ENCODE measurements at regions not wholly inside any gene's neighbourhood (a gene's known extent, or its start where the extent isn't known, plus 50 kb on each side); places are given as distances from the start of the nearest gene placed in this dataset.

DNA sequence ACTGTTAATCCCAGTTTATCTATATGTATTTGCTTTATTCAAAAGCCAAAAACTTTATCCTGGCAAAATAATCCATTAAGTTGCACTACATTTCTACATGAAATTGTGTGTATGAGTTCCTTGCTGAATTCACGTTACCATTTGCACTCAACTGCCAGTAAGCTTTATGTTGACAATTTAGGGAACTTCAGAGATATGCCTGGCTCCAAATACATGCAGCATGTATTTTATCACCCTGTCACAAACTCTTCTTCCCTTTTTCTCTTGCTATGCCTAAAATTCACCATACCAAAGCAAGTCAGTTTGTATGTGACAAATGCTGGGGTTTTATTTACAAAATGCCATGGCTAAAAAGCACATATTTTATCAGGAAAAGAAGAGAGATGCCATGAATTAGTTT is 157.6 kb upstream of the CDH2 start:
- Histone ChIP-seq H3K4me2 (no peak overlapping the region), H3K4me3 (IDR thresholded peaks at IDR 0.05; ENCODE audit: insufficient read depth, low read depth, low read length) (no peak overlapping the region), H3K36me3 (ENCODE audit: insufficient read depth) (no peaks in the 10 kb centered on the region), H3K79me2 (ENCODE audit: insufficient read depth, low read depth) (no peaks in the 10 kb centered on the region), H3K9ac (no peak overlapping the region), H3K27me3 (ENCODE audit: insufficient read depth, low read depth) (no peaks in the 10 kb centered on the region), H3K4me1 (ENCODE audit: low read depth, poor library complexity, severe bottlenecking) (no peaks in the 10 kb centered on the region), H2AFZ (ENCODE audit: low read depth) (no peak overlapping the region), H3K27ac (no peak overlapping the region), H4K20me1 (ENCODE audit: insufficient read depth) (no peaks in the 10 kb centered on the region)
- TF ChIP-seq, protein P1, sequence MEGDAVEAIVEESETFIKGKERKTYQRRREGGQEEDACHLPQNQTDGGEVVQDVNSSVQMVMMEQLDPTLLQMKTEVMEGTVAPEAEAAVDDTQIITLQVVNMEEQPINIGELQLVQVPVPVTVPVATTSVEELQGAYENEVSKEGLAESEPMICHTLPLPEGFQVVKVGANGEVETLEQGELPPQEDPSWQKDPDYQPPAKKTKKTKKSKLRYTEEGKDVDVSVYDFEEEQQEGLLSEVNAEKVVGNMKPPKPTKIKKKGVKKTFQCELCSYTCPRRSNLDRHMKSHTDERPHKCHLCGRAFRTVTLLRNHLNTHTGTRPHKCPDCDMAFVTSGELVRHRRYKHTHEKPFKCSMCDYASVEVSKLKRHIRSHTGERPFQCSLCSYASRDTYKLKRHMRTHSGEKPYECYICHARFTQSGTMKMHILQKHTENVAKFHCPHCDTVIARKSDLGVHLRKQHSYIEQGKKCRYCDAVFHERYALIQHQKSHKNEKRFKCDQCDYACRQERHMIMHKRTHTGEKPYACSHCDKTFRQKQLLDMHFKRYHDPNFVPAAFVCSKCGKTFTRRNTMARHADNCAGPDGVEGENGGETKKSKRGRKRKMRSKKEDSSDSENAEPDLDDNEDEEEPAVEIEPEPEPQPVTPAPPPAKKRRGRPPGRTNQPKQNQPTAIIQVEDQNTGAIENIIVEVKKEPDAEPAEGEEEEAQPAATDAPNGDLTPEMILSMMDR (conservative IDR thresholded peaks at IDR 0.05; ENCODE audit: low read depth, low read length), result no peak

DNA sequence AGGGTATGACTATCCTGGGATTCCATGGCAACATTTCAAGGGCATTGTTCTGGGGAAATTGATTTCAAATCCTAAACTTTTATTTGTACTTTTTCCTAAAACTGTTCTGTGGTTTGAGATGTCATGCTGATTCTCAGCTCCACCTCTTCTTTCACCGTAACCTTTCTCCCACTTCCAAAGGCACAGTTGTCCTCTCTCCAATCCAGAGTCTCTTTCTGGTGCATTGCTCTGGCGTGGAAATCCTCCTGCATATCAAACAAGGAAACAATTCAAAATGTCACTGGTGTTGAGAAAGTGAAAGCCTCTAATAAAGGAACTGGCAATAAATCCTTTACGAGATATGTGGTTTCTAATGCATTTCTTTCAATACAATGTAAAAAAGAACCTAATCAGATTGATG is 155.1 kb upstream of the CDH2 start:
- H2AFZ ChIP-seq (ENCODE audit: low read depth), result no peak overlapping the region
- no peak overlapping the region for H3K4me3 ChIP-seq (IDR thresholded peaks at IDR 0.05; ENCODE audit: insufficient read depth, low read depth, low read length)
- TF ChIP-seq, protein P1 (conservative IDR thresholded peaks at IDR 0.05; ENCODE audit: low read depth, low read length), result no peak
- H3K27me3 ChIP-seq (ENCODE audit: insufficient read depth, low read depth), result no peaks in the 10 kb centered on the region
- no peaks in the 10 kb centered on the region for H3K4me1 ChIP-seq (ENCODE audit: low read depth, poor library complexity, severe bottlenecking)
- no peaks in the 10 kb centered on the region for H3K36me3 ChIP-seq (ENCODE audit: insufficient read depth)
- no peak overlapping the region for H3K9ac ChIP-seq
- no peaks in the 10 kb centered on the region for H3K79me2 ChIP-seq (ENCODE audit: insufficient read depth, low read depth)
- H3K4me2 ChIP-seq, result no peak overlapping the region
- H4K20me1 ChIP-seq (ENCODE audit: insufficient read depth), result no peaks in the 10 kb centered on the region
- no peak overlapping the region for H3K27ac ChIP-seq

- Histone ChIP-seq H3K9ac (no peak overlapping the region), H3K27ac (no peak overlapping the region), H2AFZ (ENCODE audit: low read depth) (no peak overlapping the region), H3K27me3 (ENCODE audit: insufficient read depth, low read depth) (no peaks in the 10 kb centered on the region), H3K36me3 (ENCODE audit: insufficient read depth) (no peaks in the 10 kb centered on the region), H3K4me2 (no peak overlapping the region), H3K79me2 (ENCODE audit: insufficient read depth, low read depth) (no peaks in the 10 kb centered on the region), H4K20me1 (ENCODE audit: insufficient read depth) (no peaks in the 10 kb centered on the region), H3K4me1 (ENCODE audit: low read depth, poor library complexity, severe bottlenecking) (no peaks in the 10 kb centered on the region), H3K4me3 (IDR thresholded peaks at IDR 0.05; ENCODE audit: insufficient read depth, low read depth, low read length) (no peak overlapping the region)
- TF ChIP-seq, protein P1 (conservative IDR thresholded peaks at IDR 0.05; ENCODE audit: low read depth, low read length), result no peak
These were observed 154.6 kb upstream of the CDH2 start for GRCh38 chr18:28331551-28331950.

DNA sequence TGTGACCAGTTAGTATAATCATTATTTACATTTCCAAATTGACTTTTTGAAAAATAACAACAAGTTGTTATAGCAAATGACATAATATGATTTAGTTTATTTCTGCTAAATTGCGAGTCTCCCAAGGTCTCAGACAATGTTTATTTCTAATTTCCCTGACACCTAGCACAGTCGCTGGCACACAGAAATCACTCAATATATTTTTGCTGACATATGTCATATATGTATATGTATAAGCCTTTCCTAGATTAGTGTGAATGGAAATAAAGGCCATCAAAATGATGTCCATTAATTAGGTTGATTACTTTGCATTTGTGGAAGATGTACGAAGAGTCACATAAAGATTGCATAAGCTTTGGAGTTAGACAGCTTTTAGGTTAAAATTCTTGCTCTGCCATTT is 136.7 kb upstream of the CDH2 start:
- H4K20me1 ChIP-seq (ENCODE audit: insufficient read depth), result no peaks in the 10 kb centered on the region
- no peak overlapping the region for H3K4me3 ChIP-seq (IDR thresholded peaks at IDR 0.05; ENCODE audit: insufficient read depth, low read depth, low read length)
- H2AFZ ChIP-seq (ENCODE audit: low read depth), result no peak overlapping the region
- H3K27me3 ChIP-seq (ENCODE audit: insufficient read depth, low read depth), result no peaks in the 10 kb centered on the region
- TF ChIP-seq, protein P1 (conservative IDR thresholded peaks at IDR 0.05; ENCODE audit: low read depth, low read length), result no peak
- no peaks in the 10 kb centered on the region for H3K36me3 ChIP-seq (ENCODE audit: insufficient read depth)
- no peak overlapping the region for H3K9ac ChIP-seq
- H3K4me2 ChIP-seq, result no peak overlapping the region
- no peaks in the 10 kb centered on the region for H3K4me1 ChIP-seq (ENCODE audit: low read depth, poor library complexity, severe bottlenecking)
- no peaks in the 10 kb centered on the region for H3K79me2 ChIP-seq (ENCODE audit: insufficient read depth, low read depth)
- H3K27ac ChIP-seq, result no peak overlapping the region

DNA sequence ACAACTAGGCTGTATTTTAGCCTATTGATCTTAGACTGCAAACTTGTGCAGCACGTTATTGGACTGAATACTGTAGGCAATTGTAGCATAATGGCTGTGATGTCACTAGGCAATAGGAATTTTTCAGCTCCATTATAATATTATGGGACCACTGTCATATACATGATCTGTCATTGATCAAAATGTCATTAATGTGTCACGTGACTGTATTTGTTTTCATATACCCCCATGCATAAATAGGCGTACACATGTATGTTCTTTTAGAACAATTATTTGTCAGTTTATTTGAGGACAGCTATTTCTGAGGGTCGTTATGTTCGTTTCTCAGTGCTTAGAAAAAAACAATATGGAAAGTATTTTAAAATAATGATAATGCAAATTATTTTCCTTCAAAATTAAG is 111.9 kb upstream of the CDH2 start:
- Histone ChIP-seq H3K79me2 (ENCODE audit: insufficient read depth, low read depth) (no peaks in the 10 kb centered on the region), H4K20me1 (ENCODE audit: insufficient read depth) (no peaks in the 10 kb centered on the region), H3K27me3 (ENCODE audit: insufficient read depth, low read depth) (no peaks in the 10 kb centered on the region), H3K27ac (no peak overlapping the region), H3K4me2 (no peak overlapping the region), H3K4me1 (ENCODE audit: low read depth, poor library complexity, severe bottlenecking) (no peaks in the 10 kb centered on the region), H2AFZ (ENCODE audit: low read depth) (no peak overlapping the region), H3K9ac (no peak overlapping the region), H3K36me3 (ENCODE audit: insufficient read depth) (no peaks in the 10 kb centered on the region), H3K4me3 (IDR thresholded peaks at IDR 0.05; ENCODE audit: insufficient read depth, low read depth, low read length) (no peak overlapping the region)
- TF ChIP-seq, protein P1 (conservative IDR thresholded peaks at IDR 0.05; ENCODE audit: low read depth, low read length), result no peak
